NCI-H2171 (cell line): ENCODE measurements at regions not wholly inside any gene's neighbourhood (a gene's known extent, or its start where the extent isn't known, plus 50 kb on each side); places are given as distances from the start of the nearest gene placed in this dataset.

ENCODE experiments used
- DNase-seq: peaks from one replicate; lab custom pipeline; 2025; lab: John Stamatoyannopoulos, UW

DNA sequence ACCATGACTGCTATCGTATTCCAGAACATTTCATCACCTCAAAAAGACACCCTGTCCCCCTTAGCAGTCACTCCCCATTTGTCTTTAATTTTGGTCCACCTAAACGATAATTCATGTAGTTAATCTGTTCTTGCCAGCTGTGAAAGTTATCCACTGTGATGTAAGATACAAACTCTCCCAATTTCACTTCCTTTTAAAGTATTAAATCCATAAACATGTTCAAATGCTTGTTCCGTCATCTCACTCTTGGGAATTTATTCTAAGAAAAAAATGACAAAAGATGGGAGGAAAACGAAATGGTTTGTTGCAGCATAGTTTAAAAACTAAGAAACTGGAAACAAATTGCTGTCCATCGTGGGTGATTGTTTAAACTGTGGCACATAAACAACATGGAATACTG lies 53.7 kb upstream of the IRF2 start:
- DNase-seq, result no peak

DNA sequence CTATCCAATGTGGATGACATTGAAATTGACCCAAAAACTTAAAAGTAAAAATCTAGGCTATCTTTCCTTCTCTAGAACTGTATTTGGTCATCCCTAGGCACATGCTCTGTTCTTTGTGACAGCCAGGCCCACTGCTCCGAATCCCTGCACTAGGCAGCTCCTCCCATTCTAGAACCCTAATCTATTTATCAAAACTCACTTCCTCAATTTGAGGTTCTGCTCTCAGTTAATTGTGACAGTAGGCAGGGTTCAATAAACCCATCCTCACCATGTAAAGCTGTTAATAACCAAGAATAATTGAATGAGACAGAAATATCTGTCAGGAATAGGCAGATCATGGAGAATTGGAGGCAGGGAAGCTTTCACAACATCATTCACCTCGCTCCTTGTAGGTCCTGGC lies 51.9 kb upstream of the IRF2 start:
- DNase-seq, result no peak
